GM18858 (cell line): ENCODE measurements at regions not wholly inside any gene's neighbourhood (a gene's known extent, or its start where the extent isn't known, plus 50 kb on each side); places are given as distances from the start of the nearest gene placed in this dataset.
A peak's percentile ranks its signal among the peaks of the same experiment; 100 is the strongest.

Experiments used
- ATAC-seq: cut with Tn5 transposase; IDR thresholded peaks from one replicate; pipeline ENCODE4 v1.9.1; 2021; ENCODE audit not compliant: unreplicated experiment

- ATAC-seq: no peak
Observed at GRCh38 chr5:18311266-18311665, 677.0 kb downstream of the TAF11L14 start.

DNA sequence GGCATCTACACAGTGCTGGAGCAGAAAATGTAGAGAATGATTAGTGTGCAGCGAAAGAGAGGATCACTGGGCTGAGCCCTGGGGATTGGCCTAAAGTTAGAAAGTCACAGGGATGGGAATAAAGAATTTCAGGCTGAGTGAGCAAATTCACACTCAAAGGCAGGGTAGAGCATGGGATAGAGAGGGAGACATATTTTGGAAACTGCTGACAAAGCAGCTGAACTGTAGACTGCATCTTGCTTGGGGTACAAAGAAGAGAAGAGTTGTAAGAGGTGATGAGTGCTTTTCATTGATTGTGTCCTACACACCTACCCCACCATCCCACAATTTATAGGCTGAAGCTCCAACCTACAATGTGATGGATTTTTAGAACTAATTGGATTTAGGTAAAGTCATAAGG is 677.8 kb downstream of the TAF11L14 start:
- ATAC-seq: no peak

DNA sequence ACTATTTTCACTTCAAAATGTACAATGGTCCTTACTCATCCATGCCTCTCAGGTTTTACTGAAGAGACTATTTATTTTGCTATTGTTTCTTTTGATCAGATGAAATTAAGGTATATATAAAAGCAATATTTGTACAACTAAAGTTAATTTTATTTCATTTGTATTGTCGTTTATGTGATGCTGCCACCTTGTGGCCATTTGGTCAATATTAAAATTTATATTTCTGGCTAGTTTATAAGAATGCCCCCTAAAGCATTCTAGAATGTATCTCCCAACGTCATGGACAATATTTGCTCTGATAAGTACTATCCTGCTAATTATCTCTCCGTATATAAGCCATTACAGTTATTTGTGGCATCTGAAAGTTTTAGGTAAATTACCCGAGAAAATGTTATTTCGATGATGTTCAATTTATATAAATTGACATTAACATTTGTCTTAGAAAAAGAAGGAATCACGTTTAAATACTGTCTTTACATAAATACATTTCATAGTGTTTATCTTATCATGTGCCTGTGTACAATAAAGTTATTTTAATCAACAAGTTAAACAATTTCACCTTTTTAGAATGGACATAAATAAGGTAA is 680.0 kb downstream of the TAF11L14 start:
- ATAC-seq: no peak

GRCh38 chr5:18321262-18321942 is 687.1 kb downstream of the TAF11L14 start:
- no peak for ATAC-seq

- ATAC-seq: no peak
Observed at GRCh38 chr5:18323891-18324290, 689.6 kb downstream of the TAF11L14 start.

DNA sequence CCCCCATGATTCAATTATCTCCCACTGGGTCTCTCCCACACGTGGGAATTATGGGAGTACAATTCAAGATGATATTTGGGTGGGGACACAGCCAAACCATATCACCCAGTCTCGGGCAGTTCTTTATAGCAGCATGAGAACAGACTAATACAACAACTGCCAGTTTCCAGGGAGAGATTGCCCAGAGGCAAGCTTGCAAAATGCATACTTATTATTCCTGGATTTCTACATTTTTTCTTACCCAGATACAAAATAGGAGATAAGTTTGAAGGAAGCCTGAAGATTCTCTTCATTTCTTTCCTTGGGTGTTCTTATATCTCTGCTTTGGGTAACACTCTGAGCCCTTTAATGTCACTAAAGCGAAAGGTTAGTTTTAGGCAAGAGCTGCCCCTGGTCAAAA is 691.2 kb downstream of the TAF11L14 start:
- ATAC-seq: no peak

- no peak for ATAC-seq
Observed at GRCh38 chr5:18329328-18329727, 695.1 kb downstream of the TAF11L14 start.

- no peak for ATAC-seq
Observed at GRCh38 chr5:18333841-18334240, 699.6 kb downstream of the TAF11L14 start.

DNA sequence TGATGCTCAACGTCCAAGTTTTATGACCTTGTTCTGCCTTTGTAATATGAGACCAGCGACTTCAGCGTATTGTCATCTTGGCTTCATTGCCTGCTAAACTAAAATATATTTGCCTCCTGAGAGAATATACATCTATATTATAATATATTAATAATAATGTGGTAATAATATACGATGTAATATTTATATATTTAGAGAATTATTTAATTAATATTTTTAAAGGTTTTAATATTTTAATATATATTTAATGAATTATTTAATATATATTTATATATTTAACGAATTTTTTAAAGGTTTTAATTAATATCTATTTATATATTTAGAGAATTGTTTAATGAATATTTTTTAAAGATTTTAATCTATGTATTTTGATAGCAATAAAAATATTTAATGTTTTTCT is 700.7 kb downstream of the TAF11L14 start:
- no peak for ATAC-seq

- no peak for ATAC-seq
Observed at GRCh38 chr5:18354828-18355227, 720.6 kb downstream of the TAF11L14 start.

DNA sequence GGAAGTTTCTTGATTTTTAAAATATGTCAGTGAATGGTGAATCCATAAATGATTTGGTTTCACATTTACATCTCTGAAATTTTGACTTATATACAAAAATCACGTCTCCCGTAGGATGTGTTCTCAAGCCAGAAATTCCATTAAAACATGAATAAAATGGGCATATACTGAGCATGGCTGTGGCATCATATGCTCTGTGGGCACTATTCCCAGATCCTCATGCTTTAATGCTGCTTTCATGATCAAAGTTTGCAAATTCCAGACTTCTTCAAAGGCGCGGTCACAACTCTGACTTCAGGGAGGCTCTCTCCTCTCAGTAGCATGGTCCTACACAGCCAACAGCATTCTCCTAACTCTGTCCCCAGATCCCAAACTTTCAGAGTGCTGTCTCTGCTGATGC is 723.2 kb downstream of the TAF11L14 start:
- no peak for ATAC-seq

DNA sequence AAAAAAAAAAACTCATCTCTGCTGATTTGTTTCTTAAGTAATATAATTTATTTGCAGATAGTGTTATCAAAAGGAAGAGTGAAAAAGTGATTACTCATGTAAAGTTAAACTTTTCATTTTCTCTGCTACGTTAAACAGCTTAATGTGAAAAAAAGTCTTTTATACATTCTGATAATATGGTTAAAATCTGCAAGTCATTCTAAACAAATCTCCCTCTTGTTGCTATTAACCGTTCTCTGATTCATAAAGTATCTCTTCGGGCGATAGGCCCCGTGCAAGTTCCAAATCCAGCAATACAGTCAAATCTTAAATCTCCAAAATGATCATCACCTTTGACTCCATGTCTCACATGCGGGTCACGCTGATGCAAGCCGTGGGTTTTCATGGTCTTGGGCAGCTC is 732.0 kb downstream of the TAF11L14 start:
- ATAC-seq: no peak

- ATAC-seq: no peak
Observed at GRCh38 chr5:18370531-18370930, 736.3 kb downstream of the TAF11L14 start.

GRCh38 chr5:18375641-18376040 is 741.4 kb downstream of the TAF11L14 start:
- ATAC-seq: no peak

DNA sequence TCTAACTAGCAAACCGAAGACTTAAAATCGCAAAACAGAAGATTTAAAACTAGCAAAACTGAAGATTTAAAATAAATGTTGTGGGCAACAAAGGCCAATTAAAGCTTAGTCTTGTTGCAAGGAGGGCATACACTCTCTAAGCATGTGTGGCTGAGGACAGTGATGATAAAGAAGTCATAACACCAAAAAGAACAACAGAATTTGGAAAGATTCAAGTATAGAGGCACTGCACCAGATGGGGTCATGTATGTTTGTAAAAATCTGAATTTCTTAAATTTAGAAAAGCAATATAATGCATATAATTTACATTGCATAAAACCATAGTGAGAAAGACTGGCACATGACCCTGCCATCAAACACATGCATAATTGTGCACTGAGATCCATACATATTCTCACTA is 743.8 kb downstream of the TAF11L14 start:
- no peak for ATAC-seq

DNA sequence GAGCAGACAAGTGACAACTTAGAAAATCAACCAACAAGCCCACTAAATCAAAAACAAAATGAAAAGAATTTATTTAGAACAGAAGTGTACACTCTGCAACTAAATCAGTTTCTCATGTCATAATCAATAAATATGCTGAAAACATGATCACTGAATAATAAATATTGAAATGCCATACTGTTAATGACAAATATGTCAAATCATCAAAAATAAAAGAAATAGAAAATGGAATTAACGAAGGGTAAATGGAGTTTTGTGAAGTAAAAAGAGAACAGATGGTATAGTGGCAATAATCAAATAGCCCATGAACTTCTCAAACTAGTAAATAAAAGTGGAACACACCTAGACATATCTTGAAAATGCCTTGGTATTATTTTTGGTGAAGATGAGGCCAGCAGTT is 744.9 kb downstream of the TAF11L14 start:
- no peak for ATAC-seq

DNA sequence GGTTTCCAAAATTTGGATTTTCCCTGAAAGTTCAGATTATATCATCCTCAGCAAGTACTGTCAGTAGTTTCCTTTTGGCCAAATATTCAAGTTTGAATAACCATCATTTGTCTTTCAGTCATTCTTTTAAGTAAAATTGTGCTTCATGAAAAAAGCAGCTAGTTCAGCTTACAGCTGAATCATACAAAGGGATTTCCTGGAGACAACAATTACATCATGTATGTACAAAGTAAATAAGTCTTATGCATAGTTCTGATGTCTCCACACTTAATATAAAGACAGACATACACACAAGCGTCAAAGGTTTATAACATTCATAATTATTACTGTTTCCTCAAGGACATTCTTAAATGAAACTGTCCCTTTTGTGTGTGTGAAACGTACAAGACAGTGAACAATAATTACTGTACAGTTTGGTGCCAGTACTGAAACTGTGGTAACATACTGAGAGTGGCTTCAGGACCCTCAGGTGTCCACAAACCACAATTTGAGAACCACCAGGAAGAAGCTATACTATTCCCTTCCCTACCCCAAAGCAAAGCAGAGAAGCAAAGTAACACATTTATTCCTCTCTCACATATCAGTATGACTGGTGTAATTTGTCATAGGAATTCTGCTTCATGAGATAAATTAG is 746.6 kb downstream of the TAF11L14 start:
- no peak for ATAC-seq

- ATAC-seq: peak; percentile 69
Observed at GRCh38 chr5:18393565-18394442, 759.5 kb downstream of the TAF11L14 start.

DNA sequence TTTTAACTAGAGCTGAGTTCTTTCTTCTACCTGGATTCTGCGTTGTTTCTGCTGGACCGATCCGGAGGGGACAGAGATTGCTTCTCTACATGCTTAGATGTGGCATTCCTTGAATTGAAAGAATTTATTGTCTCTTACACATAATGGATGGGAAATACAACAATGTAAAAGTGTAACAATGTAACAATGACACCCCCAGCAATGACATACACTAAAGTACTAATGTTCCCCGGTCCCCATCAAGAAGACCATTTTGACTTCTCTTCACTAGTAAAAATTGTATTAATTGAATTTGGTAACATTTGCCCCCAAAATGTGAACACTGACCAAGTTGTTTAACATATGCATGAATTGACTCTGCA is 760.2 kb downstream of the TAF11L14 start:
- ATAC-seq: no peak

DNA sequence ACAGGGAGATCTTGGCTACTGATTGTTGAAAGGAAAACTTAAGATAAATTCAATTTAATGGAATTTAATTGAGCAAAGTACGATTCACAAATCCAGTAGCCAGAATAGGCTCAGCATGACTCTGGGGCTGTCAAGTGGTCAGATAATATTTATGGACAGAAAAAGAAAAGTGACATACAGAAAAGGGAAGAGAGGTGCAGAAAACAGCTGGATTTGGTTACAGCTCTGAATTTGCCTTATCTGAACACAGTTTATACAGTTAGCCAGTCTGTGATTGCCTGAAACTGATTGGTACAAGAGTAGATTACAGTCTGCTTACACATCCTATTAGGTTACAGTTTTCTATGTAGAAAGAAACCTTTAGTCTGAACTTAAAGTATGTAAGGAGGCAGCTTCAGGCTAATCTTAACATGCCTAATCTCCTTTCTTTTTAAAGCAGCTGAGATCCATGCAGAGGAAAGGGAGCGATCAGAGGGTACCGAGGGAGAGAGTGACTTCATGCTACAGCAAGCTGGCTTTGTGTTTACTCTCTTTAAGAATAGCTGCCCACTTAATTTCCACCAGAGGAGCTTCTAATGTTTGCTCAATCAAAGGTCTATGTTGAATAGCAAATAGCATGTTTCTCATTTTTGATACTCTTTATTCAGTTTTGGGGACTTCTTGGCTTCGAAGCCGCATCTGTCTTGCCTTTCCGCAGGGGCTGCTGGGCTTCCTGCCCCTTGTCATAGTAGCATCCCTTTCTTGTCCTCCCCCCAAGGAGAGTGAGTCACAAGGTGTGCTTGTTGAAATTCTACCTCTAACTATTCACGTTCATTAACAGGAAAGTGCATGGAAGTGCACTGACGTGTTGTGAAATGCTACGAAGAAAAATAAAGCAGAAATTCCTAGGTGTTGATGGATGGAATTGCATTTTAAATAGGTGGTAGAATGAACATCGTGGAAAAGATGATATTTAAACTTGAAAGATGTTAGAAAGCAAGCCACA is 761.2 kb downstream of the TAF11L14 start:
- no peak for ATAC-seq
